Endothelial cell of umbilical vein (primary cell): ENCODE measurements at regions not wholly inside any gene's neighbourhood (a gene's known extent, or its start where the extent isn't known, plus 50 kb on each side); places are given as distances from the start of the nearest gene placed in this dataset.

Experiments used
- BruUV-seq: library from RNA; stranded (reverse); fragments of 400-500 nt; replicated peaks from 2 replicates; lab custom pipeline; 2021; lab: Mats Ljungman, UMichigan
- CTCF ChIA-PET: fragments of 300-600, 350-600 bp; sonication (Branson Sonifier 250); formaldehyde crosslinking; loops from one replicate; lab custom pipeline; 2021; ENCODE audit warnings: antibody characterized with exemption, inconsistent platforms; lab: Charles Lee
- POLR2A ChIA-PET: fragments of 300-600, 350-600 bp; sonication (Branson Sonifier 250); formaldehyde crosslinking; loops from one replicate; lab custom pipeline; 2021; ENCODE audit warnings: antibody characterized with exemption, inconsistent platforms; lab: Charles Lee
- DNase-seq: peaks from one replicate; pipeline ENCODE4 v3.0.0-alpha.2; 2011; ENCODE audit warnings: low read depth, low spot score
- FAIRE-seq: peaks from 2 replicates; lab custom pipeline; 2011; peaks lifted over from hg19 to GRCh38; lab: Jason Lieb, UNC
- H2AFZ ChIP-seq: 2 replicates; pipeline ENCODE4 v1.6.0; 2012; ENCODE audit warnings: low read depth, low read length, control low read depth, inconsistent platforms
- H3K27ac ChIP-seq: 2 replicates; pipeline ENCODE4 v1.5.1; 2011; ENCODE audit warnings: low read depth, mild to moderate bottlenecking, control low read depth, low read length, moderate library complexity; ENCODE audit not compliant: insufficient read depth
- H3K27me3 ChIP-seq, 2 experiments: 2 replicates each; pipeline versions ENCODE4 v1.6.0 to v1.6.1; 2011; ENCODE audit warnings: low read length in 2 of 2, mixed read lengths in 1 of 2; ENCODE audit not compliant: control insufficient read depth in 2 of 2, insufficient read depth in 2 of 2
- H3K36me3 ChIP-seq, 2 experiments: 2 replicates in 1 of 2; 3 replicates in 1 of 2; pipeline ENCODE4 v1.5.1; 2011; ENCODE audit warnings: low read length in 2 of 2, mild to moderate bottlenecking in 1 of 2, moderate library complexity in 1 of 2; ENCODE audit not compliant: control insufficient read depth in 2 of 2, insufficient read depth in 2 of 2; ENCODE audit errors: extremely low read depth in 1 of 2
- H3K4me1 ChIP-seq: 3 replicates; pipeline ENCODE4 v1.5.1; 2011; ENCODE audit warnings: mild to moderate bottlenecking, low read length; ENCODE audit not compliant: control insufficient read depth, insufficient read depth; ENCODE audit errors: extremely low read depth
- H3K4me2 ChIP-seq: 2 replicates; pipeline ENCODE4 v1.6.1; 2011; ENCODE audit warnings: low read length, control low read depth, mixed read lengths; ENCODE audit not compliant: insufficient read depth
- H3K4me3 ChIP-seq, 3 experiments: fragments of 200-600 bp in 1 of 3; sonication (generic), shearing (Covaris generic) in 1 of 3; replicated peaks in 1 of 3; 2 replicates each; pipeline ENCODE4 v1.5.1; 2011 to 2016; ENCODE audit warnings: control low read depth in 3 of 3, low read length in 3 of 3, mild to moderate bottlenecking in 2 of 3, inconsistent platforms in 1 of 3, low read depth in 1 of 3, moderate library complexity in 1 of 3; ENCODE audit not compliant: insufficient read depth in 1 of 3
- H3K79me2 ChIP-seq: 2 replicates; pipeline ENCODE4 v1.6.0; 2012; ENCODE audit warnings: low read length, inconsistent platforms; ENCODE audit not compliant: control insufficient read depth, insufficient read depth
- H3K9ac ChIP-seq: replicated peaks from 2 replicates; pipeline ENCODE3; 2011; ENCODE audit warnings: low read length, control low read depth; ENCODE audit not compliant: insufficient read depth; ENCODE audit errors: extremely low read depth
- H3K9me1 ChIP-seq: replicated peaks from 3 replicates; pipeline ENCODE4 v1.6.0; 2011; ENCODE audit warnings: mild to moderate bottlenecking, low read length; ENCODE audit not compliant: control insufficient read depth, insufficient read depth; ENCODE audit errors: extremely low read depth
- H3K9me3 ChIP-seq: replicated peaks from 2 replicates; pipeline ENCODE4 v1.5.1; 2012; ENCODE audit warnings: low read length, inconsistent platforms; ENCODE audit not compliant: control insufficient read depth, insufficient read depth
- H4K20me1 ChIP-seq: replicated peaks from 2 replicates; pipeline ENCODE3; 2011; ENCODE audit warnings: mild to moderate bottlenecking, low read length; ENCODE audit not compliant: control insufficient read depth, insufficient read depth; ENCODE audit errors: extremely low read depth
- CTCF ChIP-seq, 2 donors: IDR thresholded peaks; 1 replicate in 1 of 2; 2 replicates in 1 of 2; pipeline ENCODE4 v1.5.1; 2011; ENCODE audit warnings: low read length in 2 of 2, mild to moderate bottlenecking in 2 of 2, moderate library complexity in 2 of 2, control low read depth in 1 of 2, inconsistent platforms in 1 of 2, low read depth in 1 of 2; ENCODE audit not compliant: insufficient read depth in 1 of 2; ENCODE audit errors: extremely low read depth in 1 of 2
- EZH2 ChIP-seq: IDR thresholded peaks from 2 replicates; pipeline ENCODE4 v1.6.1; 2012; ENCODE audit warnings: borderline replicate concordance, low read depth, mild to moderate bottlenecking, moderate library complexity, low read length, inconsistent platforms; ENCODE audit not compliant: severe bottlenecking
- FOS ChIP-seq: IDR thresholded peaks from 2 replicates; pipeline ENCODE4 v1.6.1; 2011; ENCODE audit warnings: mild to moderate bottlenecking, low read length, moderate library complexity, borderline replicate concordance; ENCODE audit not compliant: insufficient read depth
- GATA2 ChIP-seq: IDR thresholded peaks from 2 replicates; pipeline ENCODE4 v1.7.0; 2011; ENCODE audit warnings: low read depth, mild to moderate bottlenecking, moderate library complexity, mixed read lengths, low read length; ENCODE audit not compliant: insufficient read length, insufficient read depth
- JUN ChIP-seq: IDR thresholded peaks from 2 replicates; pipeline ENCODE4 v1.6.1; 2011; ENCODE audit warnings: borderline replicate concordance, low read depth; ENCODE audit not compliant: insufficient read length, insufficient read depth
- MYC ChIP-seq: IDR thresholded peaks from one replicate; pipeline ENCODE4 v1.6.1; 2011; ENCODE audit warnings: mild to moderate bottlenecking, low read depth, low read length
- POLR2A ChIP-seq: IDR thresholded peaks from 2 replicates; pipeline ENCODE4 v1.6.1; 2012; ENCODE audit warnings: low read depth, mild to moderate bottlenecking, control low read depth, low read length
- POLR2AphosphoS5 ChIP-seq: IDR thresholded peaks from 2 replicates; pipeline ENCODE4 v1.6.1; 2012; ENCODE audit warnings: low read depth, mild to moderate bottlenecking, control low read depth, low read length, moderate library complexity; ENCODE audit not compliant: insufficient read depth
- dilution Hi-C: fragments of 300-500 bp; cut with MboI; formaldehyde crosslinking; loops from one replicate; pipeline ENCODE4 v1.15.0; 2019; ENCODE audit warnings: low sequenced_read_pairs; ENCODE audit not compliant: extremely low pct_ligation_motif_present
- intact Hi-C: fragments of 100-400 bp; cut with micrococcal nuclease; formaldehyde crosslinking; loops from one replicate; pipeline ENCODE4 v1.10.0; 2022
- TF ChIP-seq, protein P1 (sequence below): IDR thresholded peaks from 2 replicates; pipeline ENCODE4 v1.6.1; 2011; ENCODE audit not compliant: insufficient read depth, insufficient read length

DNA sequence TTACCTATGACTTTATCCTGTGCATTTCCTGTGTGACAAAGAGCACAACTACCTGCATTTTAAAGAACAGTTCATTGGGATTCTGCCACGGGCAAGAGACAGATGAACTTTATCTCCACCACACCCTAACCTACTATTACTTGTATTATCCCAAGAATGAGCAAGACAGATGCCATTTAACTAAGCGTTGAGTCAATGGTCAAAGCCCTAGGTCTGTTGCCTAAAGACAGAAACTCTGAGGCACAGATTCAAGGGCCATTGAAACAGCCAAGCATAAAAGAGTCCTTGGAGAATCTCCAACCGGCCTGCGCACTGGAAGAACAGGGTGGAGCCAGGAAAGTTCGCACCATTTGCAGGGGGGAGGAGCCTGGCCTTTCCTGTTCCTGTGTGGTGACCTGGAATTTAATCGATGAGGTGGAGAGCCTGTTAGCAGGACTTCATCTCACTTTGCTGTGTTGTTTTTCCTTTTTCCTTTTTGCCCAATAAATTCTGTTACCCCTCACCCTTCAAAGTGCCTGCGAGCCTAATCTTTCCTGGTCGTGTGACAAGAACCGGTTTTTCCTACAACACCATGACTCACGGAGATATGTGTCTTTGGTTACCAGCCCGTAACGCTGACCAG lies 146.4 kb upstream of the DIAPH2 start:
- no peaks in the 10 kb centered on the region for H4K20me1 ChIP-seq
- dilution Hi-C loops = no loop called here
- DNase-seq (no peak), FAIRE-seq (no peak)
- H3K9ac ChIP-seq = no peak overlapping the region
- no peak for TF ChIP-seq JUN
- TF ChIP-seq FOS = no peak
- no peak for TF ChIP-seq POLR2A
- TF ChIP-seq POLR2AphosphoS5 = no peak
- no peak for TF ChIP-seq EZH2
- TF ChIP-seq GATA2 = no peak
- TF ChIP-seq CTCF (IDR thresholded peaks at IDR 0.05; ENCODE audit: extremely low read depth in 1 of 2, insufficient read depth in 1 of 2, low read depth in 1 of 2, low read length in 2 of 2) = no peak
- TF ChIP-seq, protein P1, sequence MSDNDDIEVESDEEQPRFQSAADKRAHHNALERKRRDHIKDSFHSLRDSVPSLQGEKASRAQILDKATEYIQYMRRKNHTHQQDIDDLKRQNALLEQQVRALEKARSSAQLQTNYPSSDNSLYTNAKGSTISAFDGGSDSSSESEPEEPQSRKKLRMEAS = no peak
- no peak for TF ChIP-seq MYC
- no peaks in the 10 kb centered on the region for H3K9me1 ChIP-seq
- H3K27ac ChIP-seq = no peak overlapping the region
- ChIA-PET POLR2A (no interaction called here), CTCF (no interaction called here)
- H3K4me1 ChIP-seq = no peaks in the 10 kb centered on the region
- H3K27me3 ChIP-seq = no peaks in the 10 kb centered on the region
- H3K4me2 ChIP-seq = no peak overlapping the region
- intact Hi-C loops = no loop called here
- H3K4me3 ChIP-seq = no peak overlapping the region
- H3K79me2 ChIP-seq = no peaks in the 10 kb centered on the region
- no TSS peak for BruUV-seq
- H3K36me3 ChIP-seq = no peaks in the 10 kb centered on the region
- no peaks in the 10 kb centered on the region for H3K9me3 ChIP-seq
- H2AFZ ChIP-seq = no peak overlapping the region
